ENCODE measurements at regions not wholly inside any gene's neighbourhood (a gene's known extent, or its start where the extent isn't known, plus 50 kb on each side); places are given as distances from the start of the nearest gene placed in this dataset.

- H3K36me3 Mint-ChIP-seq: no peaks in the 10 kb centered on the region
- peaks cover 10% of the 10 kb centered on the region for H3K27me3 ChIP-seq (ENCODE audit: control insufficient read depth, insufficient read depth, low read length)
- no peak for DNase-seq
- no peak overlapping the region for H3K4me3 ChIP-seq (ENCODE audit: low read depth, low read length)
- no peaks in the 10 kb centered on the region for H3K9me3 ChIP-seq (ENCODE audit: control insufficient read depth in 2 of 2, low read length in 2 of 2)
- peaks cover 0 to 4% (median 0%) of the 10 kb centered on the region in 7 donors for H3K9me3 Mint-ChIP-seq
- H3K4me1 ChIP-seq (ENCODE audit: control insufficient read depth, insufficient read depth, low read length, poor library complexity, severe bottlenecking): no peaks in the 10 kb centered on the region
- ATAC-seq (ENCODE audit: low read depth in 2 of 2): no peak
- H3K36me3 ChIP-seq (ENCODE audit: control insufficient read depth, insufficient read depth, low read length): no peaks in the 10 kb centered on the region
- no peak overlapping the region for H3K4me3 Mint-ChIP-seq
- H3K27ac Mint-ChIP-seq: no peak overlapping the region
- H3K4me1 Mint-ChIP-seq: no peaks in the 10 kb centered on the region
- H3K27me3 Mint-ChIP-seq: peaks cover 16% of the 10 kb centered on the region
- no peak overlapping the region for H3K27ac ChIP-seq (ENCODE audit: insufficient read depth, low read length, poor library complexity, severe bottlenecking)
Measured at GRCh38 chr3:170750478-170750830, 119.5 kb downstream of the RPL22L1 start.

- no peak for DNase-seq
- Histone ChIP-seq H3K4me3 (ENCODE audit: low read depth, low read length) (no peak overlapping the region), H3K27me3 (ENCODE audit: control insufficient read depth, insufficient read depth, low read length) (peaks cover 10% of the 10 kb centered on the region), H3K27ac (ENCODE audit: insufficient read depth, low read length, poor library complexity, severe bottlenecking) (no peak overlapping the region), H3K9me3 (ENCODE audit: control insufficient read depth in 2 of 2, low read length in 2 of 2) (no peaks in the 10 kb centered on the region), H3K36me3 (ENCODE audit: control insufficient read depth, insufficient read depth, low read length) (no peaks in the 10 kb centered on the region), H3K4me1 (ENCODE audit: control insufficient read depth, insufficient read depth, low read length, poor library complexity, severe bottlenecking) (no peaks in the 10 kb centered on the region)
- H3K27me3 Mint-ChIP-seq: peaks cover 16% of the 10 kb centered on the region
- no peak overlapping the region for H3K4me3 Mint-ChIP-seq
- no peaks in the 10 kb centered on the region for H3K36me3 Mint-ChIP-seq
- peaks cover 0 to 4% (median 0%) of the 10 kb centered on the region in 7 donors for H3K9me3 Mint-ChIP-seq
- ATAC-seq (ENCODE audit: low read depth in 2 of 2): no peak
- H3K27ac Mint-ChIP-seq: no peak overlapping the region
- no peaks in the 10 kb centered on the region for H3K4me1 Mint-ChIP-seq
Measured at GRCh38 chr3:170749765-170750477, 120.1 kb downstream of the RPL22L1 start.

- Histone ChIP-seq H3K27ac (ENCODE audit: insufficient read depth, low read length, poor library complexity, severe bottlenecking) (no peak overlapping the region), H3K4me1 (ENCODE audit: control insufficient read depth, insufficient read depth, low read length, poor library complexity, severe bottlenecking) (no peaks in the 10 kb centered on the region), H3K36me3 (ENCODE audit: control insufficient read depth, insufficient read depth, low read length) (no peaks in the 10 kb centered on the region), H3K27me3 (ENCODE audit: control insufficient read depth, insufficient read depth, low read length) (peaks cover 10% of the 10 kb centered on the region), H3K9me3 (ENCODE audit: control insufficient read depth in 2 of 2, low read length in 2 of 2) (no peaks in the 10 kb centered on the region), H3K4me3 (ENCODE audit: low read depth, low read length) (no peak overlapping the region)
- Mint-ChIP-seq H3K27ac (no peak overlapping the region), H3K4me3 (no peak overlapping the region), H3K4me1 (no peaks in the 10 kb centered on the region), H3K9me3 (peaks cover 0 to 4% (median 0%) of the 10 kb centered on the region in 7 donors), H3K36me3 (no peaks in the 10 kb centered on the region), H3K27me3 (peaks cover 16% of the 10 kb centered on the region)
- DNase-seq: no peak
- no peak for ATAC-seq (ENCODE audit: low read depth in 2 of 2)
Measured at GRCh38 chr3:170749185-170749584, 120.8 kb downstream of the RPL22L1 start.

- no peak for ATAC-seq (ENCODE audit: low read depth in 2 of 2)
- H3K4me3 Mint-ChIP-seq: no peak overlapping the region
- no peaks in the 10 kb centered on the region for H3K9me3 ChIP-seq (ENCODE audit: control insufficient read depth in 2 of 2, low read length in 2 of 2)
- no peak overlapping the region for H3K4me3 ChIP-seq (ENCODE audit: low read depth, low read length)
- no peak overlapping the region for H3K27ac ChIP-seq (ENCODE audit: insufficient read depth, low read length, poor library complexity, severe bottlenecking)
- H3K27ac Mint-ChIP-seq: no peak overlapping the region
- peaks cover 9% of the 10 kb centered on the region for H3K27me3 ChIP-seq (ENCODE audit: control insufficient read depth, insufficient read depth, low read length)
- DNase-seq: no peak
- no peaks in the 10 kb centered on the region for H3K36me3 Mint-ChIP-seq
- no peaks in the 10 kb centered on the region for H3K36me3 ChIP-seq (ENCODE audit: control insufficient read depth, insufficient read depth, low read length)
- H3K27me3 Mint-ChIP-seq: peaks cover 16% of the 10 kb centered on the region
- no peaks in the 10 kb centered on the region for H3K4me1 ChIP-seq (ENCODE audit: control insufficient read depth, insufficient read depth, low read length, poor library complexity, severe bottlenecking)
- peaks cover 0 to 4% (median 0%) of the 10 kb centered on the region in 7 donors for H3K9me3 Mint-ChIP-seq
- no peaks in the 10 kb centered on the region for H3K4me1 Mint-ChIP-seq
Measured at GRCh38 chr3:170746175-170746942, 123.6 kb downstream of the RPL22L1 start.

GRCh38 chr3:170745211-170745718, 124.7 kb downstream of the RPL22L1 start:
- Histone ChIP-seq H3K36me3 (ENCODE audit: control insufficient read depth, insufficient read depth, low read length) (no peaks in the 10 kb centered on the region), H3K4me3 (ENCODE audit: low read depth, low read length) (no peak overlapping the region), H3K27ac (ENCODE audit: insufficient read depth, low read length, poor library complexity, severe bottlenecking) (no peak overlapping the region), H3K27me3 (ENCODE audit: control insufficient read depth, insufficient read depth, low read length) (peaks cover 5% of the 10 kb centered on the region), H3K4me1 (ENCODE audit: control insufficient read depth, insufficient read depth, low read length, poor library complexity, severe bottlenecking) (no peaks in the 10 kb centered on the region), H3K9me3 (ENCODE audit: control insufficient read depth in 2 of 2, low read length in 2 of 2) (no peaks in the 10 kb centered on the region)
- DNase-seq: no peak
- ATAC-seq (ENCODE audit: low read depth in 2 of 2): no peak
- Mint-ChIP-seq H3K4me1 (no peaks in the 10 kb centered on the region), H3K36me3 (no peaks in the 10 kb centered on the region), H3K27me3 (peaks cover 19% of the 10 kb centered on the region), H3K27ac (no peak overlapping the region), H3K4me3 (no peak overlapping the region), H3K9me3 (peaks cover 0 to 4% (median 0%) of the 10 kb centered on the region in 7 donors)

- Mint-ChIP-seq H3K27ac (no peak overlapping the region), H3K4me1 (no peaks in the 10 kb centered on the region)
- H3K36me3 ChIP-seq (ENCODE audit: control insufficient read depth, insufficient read depth, low read length): no peaks in the 10 kb centered on the region
Measured at GRCh38 chr3:170741756-170742529, 128.1 kb downstream of the RPL22L1 start.

GRCh38 chr3:170740726-170741591, 129.0 kb downstream of the RPL22L1 start:
- DNase-seq: no peak
- Histone ChIP-seq H3K27me3 (ENCODE audit: control insufficient read depth, insufficient read depth, low read length) (no peaks in the 10 kb centered on the region), H3K4me3 (ENCODE audit: low read depth, low read length) (no peak overlapping the region), H3K27ac (ENCODE audit: insufficient read depth, low read length, poor library complexity, severe bottlenecking) (no peak overlapping the region), H3K4me1 (ENCODE audit: control insufficient read depth, insufficient read depth, low read length, poor library complexity, severe bottlenecking) (no peaks in the 10 kb centered on the region), H3K9me3 (ENCODE audit: control insufficient read depth in 2 of 2, low read length in 2 of 2) (no peaks in the 10 kb centered on the region), H3K36me3 (ENCODE audit: control insufficient read depth, insufficient read depth, low read length) (no peaks in the 10 kb centered on the region)
- ATAC-seq (ENCODE audit: low read depth in 2 of 2): no peak
- peaks cover 10% of the 10 kb centered on the region for H3K27me3 Mint-ChIP-seq
- no peaks in the 10 kb centered on the region for H3K36me3 Mint-ChIP-seq
- H3K27ac Mint-ChIP-seq: no peak overlapping the region
- no peaks in the 10 kb centered on the region for H3K4me1 Mint-ChIP-seq
- H3K9me3 Mint-ChIP-seq: peaks cover 0 to 3% (median 0%) of the 10 kb centered on the region in 7 donors
- H3K4me3 Mint-ChIP-seq: no peak overlapping the region

More at GRCh38 chr3:170741756-170742529, 128.1 kb downstream of the RPL22L1 start:
- H3K4me3 ChIP-seq (ENCODE audit: low read depth, low read length): no peak overlapping the region
- H3K36me3 Mint-ChIP-seq: no peaks in the 10 kb centered on the region
- no peaks in the 10 kb centered on the region for H3K4me1 ChIP-seq (ENCODE audit: control insufficient read depth, insufficient read depth, low read length, poor library complexity, severe bottlenecking)
- ATAC-seq (ENCODE audit: low read depth in 2 of 2) (no peak), DNase-seq (no peak)
- no peaks in the 10 kb centered on the region for H3K9me3 ChIP-seq (ENCODE audit: control insufficient read depth in 2 of 2, low read length in 2 of 2)
- no peak overlapping the region for H3K27ac ChIP-seq (ENCODE audit: insufficient read depth, low read length, poor library complexity, severe bottlenecking)
- peaks cover 0 to 2% (median 0%) of the 10 kb centered on the region in 7 donors for H3K9me3 Mint-ChIP-seq
- H3K4me3 Mint-ChIP-seq: no peak overlapping the region
- H3K27me3 ChIP-seq (ENCODE audit: control insufficient read depth, insufficient read depth, low read length): no peaks in the 10 kb centered on the region
- peaks cover 11% of the 10 kb centered on the region for H3K27me3 Mint-ChIP-seq

Data from CD4-positive, CD25-positive, alpha-beta regulatory T cell (primary cell).